ENCODE measurements at regions not wholly inside any gene's neighbourhood (a gene's known extent, or its start where the extent isn't known, plus 50 kb on each side); places are given as distances from the start of the nearest gene placed in this dataset.

GRCh38 chr16:9409560-9410493 is 318.4 kb downstream of the HAPSTR1 start:
- TF ChIP-seq POLR2A (IDR thresholded peaks at IDR 0.05; ENCODE audit: low read depth, low read length) (no peak), TAF1 (IDR thresholded peaks at IDR 0.05; ENCODE audit: borderline replicate concordance, low read depth, low read length) (no peak), POLR2AphosphoS5 (IDR thresholded peaks at IDR 0.05; ENCODE audit: low read depth, low read length) (no peak)

Measured in GM12892 (cell line).